NT2/D1 (cell line): ENCODE measurements at regions not wholly inside any gene's neighbourhood (a gene's known extent, or its start where the extent isn't known, plus 50 kb on each side); places are given as distances from the start of the nearest gene placed in this dataset.

ENCODE experiments used
- YY1 ChIP-seq: IDR thresholded peaks from 2 replicates; pipeline ENCODE4 v1.6.1; 2011; ENCODE audit not compliant: insufficient read length, insufficient read depth
- ZNF274 ChIP-seq: IDR thresholded peaks from 2 replicates; pipeline ENCODE4 v1.6.1; 2011; ENCODE audit warnings: mild to moderate bottlenecking, low read depth, low read length

DNA sequence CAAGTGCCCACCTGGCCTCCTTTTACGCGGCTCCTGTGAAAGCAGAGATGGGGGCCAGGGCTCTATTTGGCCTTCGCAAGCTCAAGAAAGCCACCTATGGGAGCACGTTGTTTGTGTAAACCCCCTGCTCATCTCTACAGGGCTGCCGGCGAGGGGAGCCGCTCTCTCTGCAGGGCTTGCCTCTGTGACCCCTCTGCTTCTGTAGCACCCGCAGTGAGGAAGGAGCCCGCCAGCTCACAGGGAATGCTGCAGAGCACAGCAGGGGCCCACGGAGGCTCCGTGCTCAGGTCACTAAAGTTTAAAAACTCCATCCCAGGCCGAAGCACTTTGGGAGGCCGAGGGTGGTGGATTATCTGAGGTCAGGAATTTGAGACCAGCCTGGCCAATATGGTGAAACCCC lies 376.8 kb downstream of the IRX2 start:
- TF ChIP-seq YY1 (no peak), ZNF274 (no peak)
